ENCODE measurements at regions not wholly inside any gene's neighbourhood (a gene's known extent, or its start where the extent isn't known, plus 50 kb on each side); places are given as distances from the start of the nearest gene placed in this dataset.
"Not testable (repeated sequence)": the region's sequence is repeated elsewhere in the genome, so short reads cannot be mapped to it uniquely, and the experiment has no call there.

DNA sequence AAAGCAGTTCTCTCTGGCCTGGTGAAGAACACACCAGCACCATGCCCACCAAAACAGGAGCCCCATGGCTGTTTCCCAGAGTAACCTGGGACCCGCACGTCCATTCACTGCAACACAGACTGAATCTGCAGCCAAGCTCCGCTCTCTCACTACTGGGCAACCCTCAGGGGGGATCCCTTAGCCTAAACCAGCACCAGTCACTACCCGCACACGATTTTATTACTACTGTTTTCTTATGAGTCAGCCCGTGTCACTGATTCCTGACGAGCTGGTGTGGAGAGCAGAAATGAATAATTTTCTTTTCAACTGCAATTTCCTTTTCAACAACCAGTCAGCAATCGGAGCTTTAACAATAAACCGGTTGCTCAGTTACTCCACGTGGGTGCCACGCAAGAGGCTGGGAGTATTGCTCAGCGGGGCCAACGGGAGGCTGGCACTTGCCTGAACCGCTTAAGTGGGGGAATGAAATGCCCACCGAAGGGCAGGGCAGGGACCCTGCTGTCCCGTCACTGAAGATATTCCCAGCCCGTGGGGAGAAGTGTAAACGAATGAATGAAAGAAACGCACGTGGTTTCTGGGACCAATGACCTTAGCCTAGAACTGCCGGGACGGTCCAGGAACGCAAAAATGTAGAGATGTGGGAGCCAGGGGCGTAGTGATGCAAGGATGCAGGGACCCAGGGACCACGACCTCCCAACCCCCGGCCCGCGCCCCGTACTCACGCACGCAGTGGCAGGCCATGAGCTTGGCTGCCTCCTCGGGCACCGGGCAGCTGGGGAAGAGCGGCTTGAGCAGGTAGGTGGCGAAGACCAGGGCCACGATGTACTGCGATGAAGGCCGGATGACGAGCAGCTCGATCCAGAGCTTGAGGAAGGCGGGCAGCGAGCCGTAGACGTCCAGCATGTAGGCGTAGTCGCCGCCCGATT, 50.4 kb upstream of the SPN start:
- ATAC-seq (peak; percentile 87 to 88), DNase-seq (ENCODE audit: low spot score in 2 of 2) (peak in 1 of 2 donors; percentile 74)
- Mint-ChIP-seq H3K36me3 (peaks cover 13 to 18% of the 10 kb centered on the region in 2 donors), H3K27ac (peak overlapping the region; percentile 98 to 100)
- not testable (repeated sequence) for H3K9me3 Mint-ChIP-seq

Data from activated naive CD4-positive, alpha-beta T cell treated with anti-CD3 and anti-CD28 coated beads, Interleukin-2, amount 50 U/mL, for 72 hours (primary cell).